H1 (cell line): ENCODE measurements at regions not wholly inside any gene's neighbourhood (a gene's known extent, or its start where the extent isn't known, plus 50 kb on each side); places are given as distances from the start of the nearest gene placed in this dataset.

Experiments
- CTCF ChIA-PET: fragments of 300-600 bp; sonication (Branson Sonifier 250); formaldehyde crosslinking; loops from one replicate; lab custom pipeline; 2021; ENCODE audit not compliant: partially characterized antibody; lab: Charles Lee
- POLR2A ChIA-PET: fragments of 300-600 bp; sonication (Branson Sonifier 250); formaldehyde crosslinking; loops from one replicate; lab custom pipeline; 2021; ENCODE audit warnings: inconsistent platforms; ENCODE audit not compliant: partially characterized antibody; lab: Charles Lee
- DNase-seq, 2 experiments: peaks; one replicate each; pipeline versions ENCODE4 v3.0.0 to v3.0.0-alpha.2; 2010 to 2022; ENCODE audit warnings: low spot score in 2 of 2, low read depth in 1 of 2, mixed read lengths in 1 of 2
- FAIRE-seq: peaks from 2 replicates; lab custom pipeline; 2011; peaks lifted over from hg19 to GRCh38; lab: Jason Lieb, UNC
- H2AFZ ChIP-seq: 2 replicates; pipeline ENCODE4 v1.8.1; 2012; ENCODE audit warnings: low read length, inconsistent platforms
- H2AK5ac ChIP-seq: 2 replicates; pipeline ENCODE4 v1.6.1; 2013; ENCODE audit warnings: low read depth, low read length
- H2BK120ac ChIP-seq: replicated peaks from 2 replicates; pipeline ENCODE3; 2013; ENCODE audit warnings: low read depth, low read length, inconsistent platforms
- H2BK12ac ChIP-seq: 2 replicates; pipeline ENCODE4 v1.6.1; 2013; ENCODE audit warnings: low read depth, low read length
- H2BK15ac ChIP-seq: 2 replicates; pipeline ENCODE4 v1.6.1; 2013; ENCODE audit warnings: low read length
- H2BK20ac ChIP-seq: 2 replicates; pipeline ENCODE4 v1.6.1; 2013; ENCODE audit warnings: low read length
- H2BK5ac ChIP-seq: 2 replicates; pipeline ENCODE4 v1.6.1; 2013; ENCODE audit warnings: low read depth, low read length
- H3K14ac ChIP-seq: 2 replicates; pipeline ENCODE4 v1.6.1; 2013; ENCODE audit warnings: inconsistent platforms; ENCODE audit not compliant: insufficient read length
- H3K18ac ChIP-seq: 2 replicates; pipeline ENCODE4 v1.6.1; 2013; ENCODE audit warnings: low read length; ENCODE audit errors: extremely low read depth
- H3K23ac ChIP-seq: 2 replicates; pipeline ENCODE4 v1.6.1; 2013; ENCODE audit warnings: inconsistent platforms; ENCODE audit not compliant: insufficient read length
- H3K23me2 ChIP-seq: 2 replicates; pipeline ENCODE4 v1.6.1; 2013; ENCODE audit warnings: low read depth, low read length
- H3K27ac ChIP-seq: 2 replicates; pipeline ENCODE4 v1.6.1; 2011; ENCODE audit warnings: low read depth, low read length, inconsistent platforms
- H3K27me3 ChIP-seq, 4 experiments: replicated peaks in 1 of 4; 1 replicate in 1 of 4; 2 replicates in 3 of 4; pipeline versions ENCODE4 v1.6.1 to v1.8.1; 2011 to 2013; ENCODE audit warnings: low read length in 3 of 4, mild to moderate bottlenecking in 3 of 4, inconsistent platforms in 2 of 4, mixed read lengths in 2 of 4, moderate library complexity in 1 of 4; ENCODE audit not compliant: control insufficient read depth in 3 of 4, insufficient read depth in 3 of 4; ENCODE audit errors: extremely low read depth in 1 of 4
- H3K36me3 ChIP-seq, 4 experiments: 2 replicates each; pipeline versions ENCODE4 v1.6.1 to v1.8.1; 2011 to 2013; ENCODE audit warnings: mild to moderate bottlenecking in 4 of 4, low read length in 3 of 4, moderate library complexity in 2 of 4, control low read depth in 1 of 4, inconsistent platforms in 1 of 4; ENCODE audit not compliant: insufficient read depth in 4 of 4, control insufficient read depth in 2 of 4
- H3K4ac ChIP-seq: replicated peaks from 2 replicates; pipeline ENCODE3; 2013; ENCODE audit warnings: low read length, low read depth, mixed read lengths, inconsistent platforms; ENCODE audit not compliant: insufficient read length
- H3K4me1 ChIP-seq, 4 experiments: replicated peaks in 1 of 4; 1 replicate in 1 of 4; 2 replicates in 3 of 4; pipeline versions ENCODE4 v1.6.1 to v1.8.1; 2011 to 2013; ENCODE audit warnings: low read length in 3 of 4, inconsistent platforms in 2 of 4, mixed read lengths in 1 of 4; ENCODE audit not compliant: insufficient read depth in 4 of 4, control insufficient read depth in 3 of 4
- H3K4me2 ChIP-seq, 2 experiments: 2 replicates each; pipeline versions ENCODE4 v1.6.1 to v1.8.1; 2011 to 2013; ENCODE audit warnings: low read depth in 2 of 2, low read length in 2 of 2, control low read depth in 1 of 2, inconsistent platforms in 1 of 2, mild to moderate bottlenecking in 1 of 2; ENCODE audit not compliant: insufficient read depth in 1 of 2
- H3K4me3 ChIP-seq, 4 experiments: fragments of 200-600, 300-600 bp in 1 of 4; sonication (generic), shearing (Covaris generic), sonication (Bioruptor Twin) in 1 of 4; 2 replicates each; pipeline versions ENCODE4 v1.5.1 to v1.8.1; 2011 to 2016; ENCODE audit warnings: low read length in 4 of 4, low read depth in 3 of 4, control low read depth in 2 of 4, inconsistent platforms in 2 of 4, mild to moderate bottlenecking in 2 of 4, mixed read lengths in 1 of 4, moderate library complexity in 1 of 4; ENCODE audit not compliant: insufficient read depth in 2 of 4; ENCODE audit errors: extremely low read depth in 1 of 4
- H3K56ac ChIP-seq: replicated peaks from 2 replicates; pipeline ENCODE3; 2013; ENCODE audit warnings: low read depth, mild to moderate bottlenecking, mixed read lengths, low read length, inconsistent platforms; ENCODE audit not compliant: insufficient read length
- H3K79me1 ChIP-seq: 2 replicates; pipeline ENCODE4 v1.6.1; 2013; ENCODE audit warnings: low read depth, low read length, control low read depth
- H3K79me2 ChIP-seq, 2 experiments: 2 replicates each; pipeline versions ENCODE4 v1.6.1 to v1.8.1; 2012 to 2013; ENCODE audit warnings: low read length in 2 of 2, mild to moderate bottlenecking in 2 of 2, inconsistent platforms in 1 of 2; ENCODE audit not compliant: insufficient read depth in 2 of 2, control insufficient read depth in 1 of 2
- H3K9ac ChIP-seq, 4 experiments: replicated peaks in 1 of 4; 1 replicate in 1 of 4; 2 replicates in 3 of 4; pipeline versions ENCODE4 v1.6.1 to v1.8.1; 2011 to 2013; ENCODE audit warnings: low read depth in 3 of 4, low read length in 3 of 4, control low read depth in 2 of 4, mild to moderate bottlenecking in 2 of 4, moderate library complexity in 2 of 4, inconsistent platforms in 1 of 4; ENCODE audit errors: extremely low read depth in 1 of 4
- H3K9me3 ChIP-seq, 2 experiments: 2 replicates each; pipeline versions ENCODE4 v1.6.1 to v1.8.1; 2012 to 2013; ENCODE audit warnings: mild to moderate bottlenecking in 2 of 2, moderate library complexity in 2 of 2, control low read depth in 1 of 2, inconsistent platforms in 1 of 2, low read depth in 1 of 2, low read length in 1 of 2, mixed read lengths in 1 of 2; ENCODE audit not compliant: insufficient read depth in 2 of 2
- H4K20me1 ChIP-seq, 2 experiments: replicated peaks in 1 of 2; 2 replicates each; pipeline versions ENCODE3 to v1.8.1; 2011 to 2013; ENCODE audit warnings: inconsistent platforms in 2 of 2, low read length in 2 of 2, mild to moderate bottlenecking in 1 of 2; ENCODE audit not compliant: insufficient read depth in 2 of 2, control insufficient read depth in 1 of 2
- H4K5ac ChIP-seq: 2 replicates; pipeline ENCODE4 v1.6.1; 2013; ENCODE audit warnings: low read length, low read depth, mixed read lengths, inconsistent platforms; ENCODE audit not compliant: insufficient read length
- H4K8ac ChIP-seq: 2 replicates; pipeline ENCODE4 v1.8.0; 2013; ENCODE audit warnings: mild to moderate bottlenecking, moderate library complexity, low read length, inconsistent platforms; ENCODE audit not compliant: insufficient read depth; ENCODE audit errors: extremely low read depth
- H4K91ac ChIP-seq: replicated peaks from 2 replicates; pipeline ENCODE3; 2013; ENCODE audit warnings: low read length, mixed read lengths, inconsistent platforms; ENCODE audit not compliant: insufficient read length
- GABPA ChIP-seq: IDR thresholded peaks from 2 replicates; pipeline ENCODE4 v1.6.1; 2011; ENCODE audit warnings: mild to moderate bottlenecking, low read length, moderate library complexity, borderline replicate concordance; ENCODE audit not compliant: insufficient read depth
- SIX5 ChIP-seq: IDR thresholded peaks from 2 replicates; pipeline ENCODE4 v1.6.1; 2011; ENCODE audit warnings: mild to moderate bottlenecking, low read depth, low read length
- WGBS, 2 experiments: shearing (Covaris generic) in 1 of 2; methylation state at CpG; one replicate each; pipeline versions ENCODE4 v1.1.6 to v1.1.7; 2013 to 2015; ENCODE audit warnings: low lambda C conversion rate in 2 of 2, mixed read lengths in 2 of 2, inconsistent platforms in 1 of 2, low coverage in 1 of 2, missing lambda C conversion rate in 1 of 2; ENCODE audit not compliant: insufficient replicate concordance in 2 of 2, insufficient coverage in 1 of 2, insufficient read length in 1 of 2; ENCODE audit errors: extremely low coverage in 1 of 2, missing lambda C conversion rate in 1 of 2; 5-methylcytosine and 5-hydroxymethylcytosine counted together

DNA sequence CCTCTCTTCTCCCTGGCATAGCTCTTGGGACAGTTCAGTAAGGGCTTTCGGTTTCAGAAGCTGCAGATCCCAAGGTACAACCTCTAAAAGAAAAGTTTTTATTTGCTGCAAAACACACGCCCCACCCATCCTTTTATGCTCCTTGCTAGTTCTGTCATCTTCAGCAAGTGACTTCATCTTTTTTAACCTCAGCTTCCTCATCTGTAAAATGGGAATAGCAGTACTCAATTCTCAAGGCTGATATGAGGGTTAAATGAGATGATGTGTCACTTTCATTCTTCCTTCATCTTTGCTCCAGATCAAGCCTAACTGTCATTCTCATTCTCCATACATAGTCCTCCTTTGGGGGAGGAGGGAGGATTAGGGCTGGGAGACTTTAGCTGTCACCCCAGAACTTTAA lies 90.0 kb upstream of the ALX4 start:
- H3K4me2 ChIP-seq = no peak overlapping the region
- TF ChIP-seq SIX5 = no peak
- no peak for TF ChIP-seq GABPA
- TF ChIP-seq, all 59 proteins: peak for 0
- Histone ChIP-seq H2BK5ac (no peak overlapping the region), H3K18ac (no peak overlapping the region), H4K91ac (no peak overlapping the region), H3K9me3 (no peaks in the 10 kb centered on the region), H2BK15ac (no peak overlapping the region), H3K56ac (no peak overlapping the region), H3K23ac (no peak overlapping the region), H3K23me2 (no peaks in the 10 kb centered on the region), H3K4me1 (no peaks in the 10 kb centered on the region), H4K8ac (no peak overlapping the region), H4K5ac (no peak overlapping the region), H3K27ac (no peak overlapping the region), H2AFZ (no peak overlapping the region), H3K14ac (no peak overlapping the region), H2BK20ac (no peak overlapping the region), H3K27me3 (no peaks in the 10 kb centered on the region), H4K20me1 (no peaks in the 10 kb centered on the region), H3K79me2 (no peaks in the 10 kb centered on the region), H3K9ac (no peak overlapping the region), H3K36me3 (no peaks in the 10 kb centered on the region), H2AK5ac (no peak overlapping the region), H3K4me3 (no peak overlapping the region), H3K4ac (no peak overlapping the region), H3K79me1 (no peaks in the 10 kb centered on the region), H2BK12ac (no peak overlapping the region), H2BK120ac (no peak overlapping the region)
- ChIA-PET POLR2A (no interaction called here), CTCF (interaction anchor here (1.9 kb wide), 2 partner anchors 28 to 44 kb away, joined by 5 to 7 read pairs; no protein-coding TSS in a partner anchor)
- 43% methylated on average over 2 of the region's 2 CpGs; no CpG with 5 or more reads in 1 of the 2 experiments for WGBS, 2 experiments
- DNase-seq = no peak
- no peak for FAIRE-seq
